GM23338 (cell line): ENCODE measurements at regions not wholly inside any gene's neighbourhood (a gene's known extent, or its start where the extent isn't known, plus 50 kb on each side); places are given as distances from the start of the nearest gene placed in this dataset.

Experiments used
- ATAC-seq: fragments of 200-7000 bp; cut with Tn5 transposase; 3 replicates; pipeline ENCODE4 v1.9.1; 2020
- DNase-seq: peaks from one replicate; pipeline ENCODE4 v3.0.0-alpha.2; 2015; ENCODE audit warnings: low spot score
- H2AFZ ChIP-seq: fragments of 200-600 bp; sonication (generic); 2 replicates; pipeline ENCODE4 v1.8.0; 2016; ENCODE audit warnings: antibody characterized with exemption, mild to moderate bottlenecking, moderate library complexity
- H3F3A ChIP-seq: fragments of 200-600 bp; sonication (generic); replicated peaks from 2 replicates; pipeline ENCODE4 v1.8.0; 2017; ENCODE audit warnings: antibody characterized with exemption, mixed run types, low read depth
- H3K27ac ChIP-seq: fragments of 200-600 bp; sonication (generic); 2 replicates; pipeline ENCODE4 v1.6.1; 2016; ENCODE audit warnings: low read depth
- H3K27me3 ChIP-seq: fragments of 200-600 bp; sonication (generic); 2 replicates; pipeline ENCODE4 v1.8.0; 2016; ENCODE audit warnings: mild to moderate bottlenecking, mixed run types, moderate library complexity; ENCODE audit not compliant: insufficient read depth
- H3K36me3 ChIP-seq: fragments of 200-600 bp; sonication (generic); 2 replicates; pipeline ENCODE4 v1.8.0; 2016; ENCODE audit warnings: mild to moderate bottlenecking; ENCODE audit not compliant: insufficient read depth
- H3K4me1 ChIP-seq: fragments of 200-600 bp; sonication (generic); 2 replicates; pipeline ENCODE4 v1.8.0; 2016; ENCODE audit warnings: mild to moderate bottlenecking, moderate library complexity; ENCODE audit not compliant: insufficient read depth
- H3K4me2 ChIP-seq: fragments of 200-600 bp; sonication (generic); 2 replicates; pipeline ENCODE4 v1.7.1; 2017; ENCODE audit warnings: mixed run types
- H3K4me3 ChIP-seq: fragments of 200-600 bp; sonication (generic); 2 replicates; pipeline ENCODE4 v1.6.1; 2016; ENCODE audit warnings: mixed run types
- H3K79me2 ChIP-seq: fragments of 200-600 bp; sonication (generic); replicated peaks from 2 replicates; pipeline ENCODE4 v1.8.0; 2017; ENCODE audit warnings: mild to moderate bottlenecking; ENCODE audit not compliant: insufficient read depth
- H3K9me2 ChIP-seq: fragments of 200-600 bp; sonication (generic); 2 replicates; pipeline ENCODE4 v1.8.0; 2017; ENCODE audit not compliant: insufficient read depth
- H4K20me1 ChIP-seq: fragments of 200-600 bp; sonication (generic); replicated peaks from 2 replicates; pipeline ENCODE4 v1.8.0; 2017; ENCODE audit warnings: mild to moderate bottlenecking; ENCODE audit not compliant: insufficient read depth
- H3K27ac Mint-ChIP-seq: 2 replicates; pipeline ENCODE4 v1.8.0; 2020; ENCODE audit warnings: inconsistent platforms, mild to moderate bottlenecking, moderate library complexity, mixed read lengths
- H3K27me3 Mint-ChIP-seq: 3 replicates; pipeline ENCODE4 v1.8.0; 2022; ENCODE audit warnings: low read depth, mild to moderate bottlenecking, moderate library complexity, mixed read lengths, inconsistent platforms; ENCODE audit not compliant: insufficient read depth, poor library complexity
- H3K36me3 Mint-ChIP-seq: 3 replicates; pipeline ENCODE4 v1.8.0; 2021; ENCODE audit warnings: low read depth, mild to moderate bottlenecking, inconsistent platforms, moderate library complexity, mixed read lengths
- H3K4me1 Mint-ChIP-seq: 3 replicates; pipeline ENCODE4 v1.8.0; 2020; ENCODE audit warnings: mild to moderate bottlenecking, inconsistent platforms, mixed read lengths
- H3K4me3 Mint-ChIP-seq: 3 replicates; pipeline ENCODE4 v1.8.0; 2021; ENCODE audit warnings: moderate library complexity, mild to moderate bottlenecking, inconsistent platforms, mixed read lengths
- H3K9me3 Mint-ChIP-seq: 3 replicates; pipeline ENCODE4 v1.8.0; 2020; ENCODE audit warnings: moderate library complexity, mild to moderate bottlenecking, inconsistent platforms, mixed read lengths
- CREB1 ChIP-seq: fragments of 250-450 bp; sonication (Bioruptor Pico); IDR thresholded peaks from 2 replicates; pipeline ENCODE4 v1.5.0; 2020; ENCODE audit warnings: low read depth, mild to moderate bottlenecking, moderate library complexity
- EZH2 ChIP-seq: fragments of 200-600 bp; sonication (generic); IDR thresholded peaks from one replicate; pipeline ENCODE4 v1.8.0; 2017; ENCODE audit warnings: antibody characterized with exemption, mild to moderate bottlenecking, low read depth; ENCODE audit not compliant: unreplicated experiment
- EZH2phosphoT487 ChIP-seq: fragments of 200-600 bp; sonication (generic); IDR thresholded peaks from one replicate; pipeline ENCODE4 v1.8.1; 2018; ENCODE audit warnings: antibody characterized with exemption; ENCODE audit not compliant: unreplicated experiment
- JUNB ChIP-seq: IDR thresholded peaks from one replicate; pipeline ENCODE4 v1.6.1; 2016; ENCODE audit warnings: antibody characterized with exemption; ENCODE audit not compliant: unreplicated experiment
- NANOG ChIP-seq: IDR thresholded peaks from 2 replicates; pipeline ENCODE4 v1.6.1; 2016; ENCODE audit warnings: antibody characterized with exemption, borderline replicate concordance
- ZNF114 ChIP-seq: fragments of 250-450 bp; sonication (Bioruptor Pico); IDR thresholded peaks from 2 replicates; pipeline ENCODE4 v1.5.0; 2020; ENCODE audit warnings: mild to moderate bottlenecking, moderate library complexity
- ZNF331 ChIP-seq: fragments of 250-450 bp; sonication (Bioruptor Pico); IDR thresholded peaks from 2 replicates; pipeline ENCODE4 v1.5.0; 2020; ENCODE audit warnings: low read depth, mild to moderate bottlenecking, moderate library complexity
- TF ChIP-seq, protein P1 (sequence below): IDR thresholded peaks from 2 replicates; pipeline ENCODE4 v1.6.1; 2016; ENCODE audit warnings: antibody characterized with exemption
- TF ChIP-seq, protein P2 (sequence below): fragments of 250-450 bp; sonication (Bioruptor Pico); IDR thresholded peaks from 2 replicates; pipeline ENCODE4 v1.5.0; 2020; ENCODE audit warnings: mild to moderate bottlenecking, moderate library complexity

DNA sequence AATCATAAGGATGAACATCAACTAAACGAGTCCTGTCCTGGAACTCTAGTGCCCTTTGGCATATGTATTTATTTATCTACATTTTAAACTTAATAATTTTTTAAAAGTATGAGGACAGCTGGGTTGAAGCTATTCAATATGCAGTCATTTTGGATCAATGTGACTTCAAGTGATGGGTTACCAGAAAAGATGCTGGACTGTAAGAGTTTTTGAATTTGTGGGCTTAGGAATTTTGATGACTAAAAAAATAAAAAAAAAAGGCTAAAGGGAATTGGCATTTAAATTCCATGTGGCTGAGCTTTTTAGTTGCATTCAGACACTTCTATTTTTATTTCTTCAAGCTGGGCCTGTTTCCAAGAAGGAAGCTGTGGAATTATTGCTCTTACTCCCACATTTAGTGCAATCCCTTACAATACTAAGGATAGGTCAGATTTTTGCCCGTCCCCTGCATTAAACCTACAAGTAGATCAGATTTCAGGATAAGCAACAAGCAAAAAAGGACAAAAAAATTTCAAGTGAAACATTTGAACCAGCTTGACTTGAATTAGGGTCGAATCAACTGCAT, 704.2 kb upstream of the CITED2 start (continued):
- no peak for TF ChIP-seq CREB1 (CRISPR knock-in tag)
- TF ChIP-seq, protein P1, sequence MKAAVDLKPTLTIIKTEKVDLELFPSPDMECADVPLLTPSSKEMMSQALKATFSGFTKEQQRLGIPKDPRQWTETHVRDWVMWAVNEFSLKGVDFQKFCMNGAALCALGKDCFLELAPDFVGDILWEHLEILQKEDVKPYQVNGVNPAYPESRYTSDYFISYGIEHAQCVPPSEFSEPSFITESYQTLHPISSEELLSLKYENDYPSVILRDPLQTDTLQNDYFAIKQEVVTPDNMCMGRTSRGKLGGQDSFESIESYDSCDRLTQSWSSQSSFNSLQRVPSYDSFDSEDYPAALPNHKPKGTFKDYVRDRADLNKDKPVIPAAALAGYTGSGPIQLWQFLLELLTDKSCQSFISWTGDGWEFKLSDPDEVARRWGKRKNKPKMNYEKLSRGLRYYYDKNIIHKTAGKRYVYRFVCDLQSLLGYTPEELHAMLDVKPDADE: no peak

- H3K4me3 ChIP-seq: no peak overlapping the region
- TF ChIP-seq EZH2: no peak
- no peaks in the 10 kb centered on the region for H3K9me3 Mint-ChIP-seq
- no peak overlapping the region; the same call in 1 of the 2 replicates for H3K27ac Mint-ChIP-seq
- H3K27ac ChIP-seq: no peak overlapping the region
- H3K4me1 ChIP-seq: no peaks in the 10 kb centered on the region
- H3K36me3 ChIP-seq: no peaks in the 10 kb centered on the region
- H3K27me3 Mint-ChIP-seq: no peaks in the 10 kb centered on the region
- ATAC-seq (no peak), DNase-seq (no peak)
- no peak overlapping the region for H2AFZ ChIP-seq
- no peaks in the 10 kb centered on the region for H4K20me1 ChIP-seq
- H3F3A ChIP-seq: no peaks in the 10 kb centered on the region
- H3K4me3 Mint-ChIP-seq: no peak overlapping the region
- H3K36me3 Mint-ChIP-seq: no peaks in the 10 kb centered on the region
- no peaks in the 10 kb centered on the region for H3K79me2 ChIP-seq
- no peaks in the 10 kb centered on the region for H3K27me3 ChIP-seq
- H3K9me2 ChIP-seq: no peaks in the 10 kb centered on the region
- H3K4me1 Mint-ChIP-seq: 0 out of 3 replicates have a peak, but pooled peaks cover 4% of the 10 kb centered on the region
- H3K4me2 ChIP-seq: no peak overlapping the region
Observed at GRCh38 chr6:140077827-140078560, 703.5 kb upstream of the CITED2 start.

GRCh38 chr6:140076105-140076504, 701.7 kb upstream of the CITED2 start:
- Histone ChIP-seq H3K27me3 (no peaks in the 10 kb centered on the region), H3K4me2 (no peak overlapping the region), H3K79me2 (no peaks in the 10 kb centered on the region), H3K36me3 (no peaks in the 10 kb centered on the region), H3F3A (no peaks in the 10 kb centered on the region), H3K27ac (no peak overlapping the region), H4K20me1 (no peaks in the 10 kb centered on the region), H3K9me2 (no peaks in the 10 kb centered on the region), H3K4me3 (no peak overlapping the region), H3K4me1 (no peaks in the 10 kb centered on the region), H2AFZ (no peak overlapping the region)
- Mint-ChIP-seq H3K4me1 (0 out of 3 replicates have a peak, but pooled peaks cover 4% of the 10 kb centered on the region), H3K36me3 (no peaks in the 10 kb centered on the region), H3K4me3 (no peak overlapping the region), H3K27me3 (no peaks in the 10 kb centered on the region), H3K27ac (no peak overlapping the region), H3K9me3 (no peaks in the 10 kb centered on the region)
- DNase-seq: no peak
- no peak for ATAC-seq
- TF ChIP-seq EZH2phosphoT487 (no peak), JUNB (no peak), EZH2 (no peak), ZNF114 (CRISPR knock-in tag) (no peak), NANOG (no peak), ZNF331 (no peak)
- TF ChIP-seq, protein P2, sequence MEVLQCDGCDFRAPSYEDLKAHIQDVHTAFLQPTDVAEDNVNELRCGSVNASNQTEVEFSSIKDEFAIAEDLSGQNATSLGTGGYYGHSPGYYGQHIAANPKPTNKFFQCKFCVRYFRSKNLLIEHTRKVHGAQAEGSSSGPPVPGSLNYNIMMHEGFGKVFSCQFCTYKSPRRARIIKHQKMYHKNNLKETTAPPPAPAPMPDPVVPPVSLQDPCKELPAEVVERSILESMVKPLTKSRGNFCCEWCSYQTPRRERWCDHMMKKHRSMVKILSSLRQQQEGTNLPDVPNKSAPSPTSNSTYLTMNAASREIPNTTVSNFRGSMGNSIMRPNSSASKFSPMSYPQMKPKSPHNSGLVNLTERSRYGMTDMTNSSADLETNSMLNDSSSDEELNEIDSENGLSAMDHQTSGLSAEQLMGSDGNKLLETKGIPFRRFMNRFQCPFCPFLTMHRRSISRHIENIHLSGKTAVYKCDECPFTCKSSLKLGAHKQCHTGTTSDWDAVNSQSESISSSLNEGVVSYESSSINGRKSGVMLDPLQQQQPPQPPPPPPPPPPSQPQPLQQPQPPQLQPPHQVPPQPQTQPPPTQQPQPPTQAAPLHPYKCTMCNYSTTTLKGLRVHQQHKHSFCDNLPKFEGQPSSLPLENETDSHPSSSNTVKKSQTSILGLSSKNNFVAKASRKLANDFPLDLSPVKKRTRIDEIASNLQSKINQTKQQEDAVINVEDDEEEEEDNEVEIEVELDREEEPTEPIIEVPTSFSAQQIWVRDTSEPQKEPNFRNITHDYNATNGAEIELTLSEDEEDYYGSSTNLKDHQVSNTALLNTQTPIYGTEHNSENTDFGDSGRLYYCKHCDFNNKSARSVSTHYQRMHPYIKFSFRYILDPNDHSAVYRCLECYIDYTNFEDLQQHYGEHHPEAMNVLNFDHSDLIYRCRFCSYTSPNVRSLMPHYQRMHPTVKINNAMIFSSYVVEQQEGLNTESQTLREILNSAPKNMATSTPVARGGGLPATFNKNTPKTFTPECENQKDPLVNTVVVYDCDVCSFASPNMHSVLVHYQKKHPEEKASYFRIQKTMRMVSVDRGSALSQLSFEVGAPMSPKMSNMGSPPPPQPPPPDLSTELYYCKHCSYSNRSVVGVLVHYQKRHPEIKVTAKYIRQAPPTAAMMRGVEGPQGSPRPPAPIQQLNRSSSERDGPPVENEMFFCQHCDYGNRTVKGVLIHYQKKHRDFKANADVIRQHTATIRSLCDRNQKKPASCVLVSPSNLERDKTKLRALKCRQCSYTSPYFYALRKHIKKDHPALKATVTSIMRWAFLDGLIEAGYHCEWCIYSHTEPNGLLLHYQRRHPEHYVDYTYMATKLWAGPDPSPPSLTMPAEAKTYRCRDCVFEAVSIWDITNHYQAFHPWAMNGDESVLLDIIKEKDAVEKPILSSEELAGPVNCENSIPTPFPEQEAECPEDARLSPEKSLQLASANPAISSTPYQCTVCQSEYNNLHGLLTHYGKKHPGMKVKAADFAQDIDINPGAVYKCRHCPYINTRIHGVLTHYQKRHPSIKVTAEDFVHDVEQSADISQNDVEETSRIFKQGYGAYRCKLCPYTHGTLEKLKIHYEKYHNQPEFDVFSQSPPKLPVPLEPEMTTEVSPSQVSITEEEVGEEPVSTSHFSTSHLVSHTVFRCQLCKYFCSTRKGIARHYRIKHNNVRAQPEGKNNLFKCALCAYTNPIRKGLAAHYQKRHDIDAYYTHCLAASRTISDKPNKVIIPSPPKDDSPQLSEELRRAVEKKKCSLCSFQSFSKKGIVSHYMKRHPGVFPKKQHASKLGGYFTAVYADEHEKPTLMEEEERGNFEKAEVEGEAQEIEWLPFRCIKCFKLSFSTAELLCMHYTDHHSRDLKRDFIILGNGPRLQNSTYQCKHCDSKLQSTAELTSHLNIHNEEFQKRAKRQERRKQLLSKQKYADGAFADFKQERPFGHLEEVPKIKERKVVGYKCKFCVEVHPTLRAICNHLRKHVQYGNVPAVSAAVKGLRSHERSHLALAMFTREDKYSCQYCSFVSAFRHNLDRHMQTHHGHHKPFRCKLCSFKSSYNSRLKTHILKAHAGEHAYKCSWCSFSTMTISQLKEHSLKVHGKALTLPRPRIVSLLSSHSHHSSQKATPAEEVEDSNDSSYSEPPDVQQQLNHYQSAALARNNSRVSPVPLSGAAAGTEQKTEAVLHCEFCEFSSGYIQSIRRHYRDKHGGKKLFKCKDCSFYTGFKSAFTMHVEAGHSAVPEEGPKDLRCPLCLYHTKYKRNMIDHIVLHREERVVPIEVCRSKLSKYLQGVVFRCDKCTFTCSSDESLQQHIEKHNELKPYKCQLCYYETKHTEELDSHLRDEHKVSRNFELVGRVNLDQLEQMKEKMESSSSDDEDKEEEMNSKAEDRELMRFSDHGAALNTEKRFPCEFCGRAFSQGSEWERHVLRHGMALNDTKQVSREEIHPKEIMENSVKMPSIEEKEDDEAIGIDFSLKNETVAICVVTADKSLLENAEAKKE (CRISPR knock-in tag): no peak
